ENCODE measurements at regions not wholly inside any gene's neighbourhood (a gene's known extent, or its start where the extent isn't known, plus 50 kb on each side); places are given as distances from the start of the nearest gene placed in this dataset.

DNA sequence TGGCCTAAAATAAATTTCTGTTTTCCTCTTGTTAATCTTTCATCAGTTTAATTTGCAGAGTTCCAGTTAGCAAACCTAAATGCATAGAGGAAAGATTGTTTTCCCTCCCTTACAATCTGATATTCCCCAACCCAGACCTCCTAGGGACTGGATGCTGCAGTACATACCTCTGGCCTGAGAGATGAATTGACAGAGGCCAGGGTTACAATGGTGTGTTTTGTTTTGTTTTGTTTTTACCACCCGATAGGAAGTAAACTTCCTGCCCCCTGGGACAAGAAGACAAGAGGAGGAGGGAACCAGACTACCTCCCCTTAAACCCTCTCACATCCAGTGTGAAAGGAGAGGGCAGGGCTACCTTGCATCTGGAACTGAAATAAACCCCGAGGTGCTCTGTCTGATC is 319.0 kb downstream of the LRFN2 start:
- DNase-seq (ENCODE audit: low spot score), result no peak

DNA sequence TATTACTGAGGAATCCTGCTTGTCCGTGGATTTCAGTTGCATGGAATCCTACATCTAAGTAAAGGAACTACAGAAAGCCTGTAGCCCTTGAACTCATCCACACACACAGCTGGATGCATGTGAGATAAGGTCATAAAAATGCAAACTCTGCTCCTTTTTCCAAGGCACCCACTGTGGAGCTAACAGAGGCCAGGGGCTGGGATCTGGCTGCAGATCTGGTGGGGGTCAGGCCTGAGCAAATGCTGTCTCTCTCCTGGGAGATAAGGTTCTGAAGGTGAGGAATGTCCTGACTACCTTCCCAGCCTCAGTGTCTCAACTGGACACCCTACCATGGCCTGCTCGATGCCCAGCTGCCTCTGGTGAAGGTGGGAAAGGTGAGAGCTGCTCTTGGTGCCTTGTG is 321.5 kb downstream of the LRFN2 start:
- no peak for DNase-seq (ENCODE audit: low spot score)

DNA sequence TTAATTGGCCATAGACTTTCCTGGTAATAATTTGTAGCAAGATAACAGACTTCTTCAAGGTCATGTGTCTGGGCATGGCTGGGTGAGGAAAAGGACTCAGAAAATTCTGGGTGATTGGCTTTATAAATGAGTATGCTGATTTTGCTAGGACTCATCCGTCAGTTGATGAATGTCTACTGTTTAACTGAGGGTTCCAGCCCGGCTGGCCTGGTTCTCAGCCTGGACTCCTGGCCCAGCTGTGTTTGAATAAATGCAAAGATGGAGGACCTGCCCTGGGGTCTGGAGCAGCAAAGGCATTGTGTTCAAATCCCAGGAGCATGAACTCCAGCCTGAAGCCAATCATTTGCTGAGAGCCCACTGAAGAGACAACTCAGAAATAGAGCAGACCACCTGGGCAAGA is 323.2 kb downstream of the LRFN2 start:
- DNase-seq (ENCODE audit: low spot score), result no peak

DNA sequence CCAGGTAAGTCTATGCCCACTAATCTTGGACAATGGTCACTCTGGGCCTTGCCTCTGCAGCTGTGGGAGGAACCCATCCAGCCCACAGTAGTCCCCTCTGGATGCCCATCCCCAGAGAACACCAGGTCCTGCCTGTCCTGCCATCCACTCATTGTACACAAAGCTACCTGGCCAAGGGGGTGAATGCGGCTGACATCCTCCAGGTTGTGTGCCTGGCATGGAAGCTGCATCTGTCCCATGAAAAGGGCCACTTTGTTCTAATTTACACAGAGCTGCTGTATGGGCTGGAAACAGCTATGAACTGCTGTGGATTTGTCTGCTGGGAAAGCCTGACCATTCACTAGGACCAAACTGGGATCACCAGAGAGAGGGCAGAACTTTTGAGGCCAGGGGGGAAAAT is 324.8 kb downstream of the LRFN2 start:
- no peak for DNase-seq (ENCODE audit: low spot score)

DNA sequence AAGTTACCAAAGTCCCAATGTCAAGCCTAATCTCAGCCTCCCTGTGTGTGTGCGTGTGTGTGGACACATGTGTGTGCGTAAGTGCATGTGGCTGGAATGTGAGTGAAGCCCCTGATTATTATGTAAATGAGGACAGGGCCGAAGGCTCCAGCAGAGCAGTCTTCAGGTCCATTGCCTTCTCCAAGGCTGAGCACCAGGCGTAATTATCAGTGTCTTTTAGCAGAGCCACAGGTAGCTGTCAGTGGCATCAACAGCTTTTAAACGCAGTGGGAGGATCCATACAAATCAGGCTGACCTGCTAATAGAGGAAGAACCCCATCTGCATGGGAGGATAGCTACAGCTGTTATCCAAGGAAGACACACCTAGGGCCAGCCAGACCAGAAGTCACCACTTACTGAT is 324.3 kb upstream of the MOCS1 start:
- DNase-seq (ENCODE audit: low spot score), result no peak

DNA sequence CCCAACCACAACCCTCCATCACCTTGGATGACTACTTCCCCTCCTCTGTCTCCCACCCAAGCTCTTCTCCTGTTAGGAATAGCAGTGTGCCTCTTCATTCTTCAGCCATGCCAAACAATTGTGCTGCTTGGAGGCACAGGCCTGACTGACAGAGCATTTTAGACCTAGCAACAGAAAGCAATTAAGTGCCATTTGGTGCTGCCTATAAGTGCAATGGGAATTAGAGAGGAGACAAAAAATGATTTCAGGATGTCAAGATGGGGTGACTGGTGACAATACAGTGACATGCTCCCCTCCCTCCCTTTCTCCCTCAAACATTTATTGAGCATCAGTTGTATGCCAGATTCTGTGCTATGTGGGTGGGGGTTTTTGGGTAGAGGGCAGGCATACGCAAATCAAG is 322.6 kb upstream of the MOCS1 start:
- no peak for DNase-seq (ENCODE audit: low spot score)

DNA sequence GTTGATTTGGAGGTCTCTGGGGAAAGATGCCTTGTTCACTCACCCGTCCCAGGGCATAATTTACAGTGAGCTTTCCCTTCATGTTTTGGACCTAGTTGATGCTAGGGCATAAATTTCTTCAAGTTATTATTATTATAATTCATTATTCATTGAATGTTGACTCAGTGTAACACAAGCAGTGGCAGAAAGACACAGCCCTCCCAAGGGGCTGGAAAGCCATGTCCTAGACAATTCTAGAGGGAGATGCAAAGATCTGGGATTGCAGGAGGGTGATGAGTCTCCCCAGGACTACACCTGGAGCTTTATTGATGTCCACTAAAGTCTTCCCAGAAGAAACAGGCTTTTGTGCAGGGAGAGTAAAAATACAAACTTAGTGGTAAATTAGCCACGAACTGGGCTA is 322.0 kb upstream of the MOCS1 start:
- DNase-seq (ENCODE audit: low spot score), result no peak

DNA sequence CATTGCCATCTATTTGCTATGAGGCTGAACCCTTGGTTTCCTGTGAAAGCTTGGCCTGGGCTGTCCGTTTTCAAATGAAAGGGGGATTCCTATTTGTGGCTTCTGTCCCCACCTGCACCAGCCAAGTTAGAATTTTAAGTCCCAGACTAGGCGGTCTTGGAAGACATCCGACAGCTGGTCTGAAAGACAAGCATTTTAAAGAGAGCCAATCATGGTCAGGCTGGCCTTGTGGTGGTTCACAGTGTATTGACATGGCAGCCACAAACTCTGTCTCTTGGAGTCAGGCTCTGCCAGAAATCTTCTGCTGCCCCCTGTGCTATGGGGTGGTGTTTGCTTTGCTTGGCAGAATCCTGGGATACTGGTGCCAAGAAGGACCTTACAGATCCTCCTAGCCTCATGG is 319.2 kb upstream of the MOCS1 start:
- no peak for DNase-seq (ENCODE audit: low spot score)

DNA sequence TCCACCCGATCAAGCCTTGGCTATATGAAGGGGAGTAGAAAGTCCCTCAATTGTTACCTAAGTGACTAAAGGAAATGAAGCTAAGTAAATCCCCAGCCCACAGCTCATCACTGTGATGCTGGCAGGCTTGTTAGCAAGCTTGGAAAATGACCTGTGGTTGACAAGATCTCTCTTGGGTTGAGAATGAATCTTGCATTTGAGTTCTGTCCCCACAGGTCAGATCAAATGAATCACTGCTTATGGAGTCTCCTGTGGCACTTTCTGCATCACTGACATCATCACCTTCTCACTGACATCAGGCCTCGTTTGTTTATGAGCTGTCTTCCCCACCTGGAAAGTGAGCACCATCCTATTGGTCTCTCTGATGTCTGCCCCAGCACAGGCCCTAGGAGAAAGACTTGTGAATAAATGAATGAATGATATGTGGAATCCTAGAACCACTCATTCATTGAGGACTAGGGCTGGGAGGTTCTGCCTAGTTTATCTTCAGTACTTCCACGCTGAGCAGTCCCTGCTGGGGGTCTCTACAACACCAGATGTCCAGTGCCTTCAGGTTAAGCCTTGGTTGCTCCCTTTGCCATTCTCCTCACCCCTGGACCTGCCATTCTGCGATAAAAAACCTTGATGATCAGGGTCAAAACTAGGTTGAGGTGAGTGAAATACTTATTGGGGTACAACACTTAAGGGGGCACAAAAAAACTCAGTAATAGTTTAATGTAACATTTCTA is 318.4 kb upstream of the MOCS1 start:
- no peak for DNase-seq (ENCODE audit: low spot score)

DNA sequence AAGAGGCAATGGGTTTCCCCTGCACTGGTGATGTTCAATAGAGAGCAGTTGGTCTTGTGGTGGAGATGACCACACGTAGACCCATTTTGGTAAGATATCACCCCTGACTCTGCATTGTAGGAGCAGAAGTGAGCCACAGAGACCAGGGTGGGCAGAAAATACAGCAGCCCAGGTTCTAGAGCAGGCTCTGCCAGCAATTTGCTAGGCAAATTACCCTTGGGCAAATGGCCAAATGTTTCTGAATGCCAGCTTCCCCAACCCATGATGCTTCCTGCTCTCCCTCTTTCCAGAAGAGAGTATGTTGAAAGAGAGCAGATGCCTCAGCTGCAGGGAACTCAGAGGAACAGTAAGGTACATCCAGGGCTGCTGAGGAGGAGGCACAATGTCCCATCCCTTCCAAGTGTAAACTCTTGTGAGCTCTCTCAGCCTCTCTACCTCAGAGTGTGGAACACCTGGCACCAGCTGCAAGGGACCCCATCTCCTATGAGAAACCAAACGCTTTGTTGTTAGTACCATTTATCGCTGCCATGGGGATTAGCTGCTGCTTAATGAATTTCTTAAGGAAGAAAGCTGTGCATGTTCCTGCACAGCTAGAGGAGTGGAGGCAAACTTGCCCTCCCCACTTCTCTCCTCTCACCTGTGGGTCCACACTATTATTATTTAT is 317.5 kb upstream of the MOCS1 start:
- DNase-seq (ENCODE audit: low spot score), result peak; percentile 78

DNA sequence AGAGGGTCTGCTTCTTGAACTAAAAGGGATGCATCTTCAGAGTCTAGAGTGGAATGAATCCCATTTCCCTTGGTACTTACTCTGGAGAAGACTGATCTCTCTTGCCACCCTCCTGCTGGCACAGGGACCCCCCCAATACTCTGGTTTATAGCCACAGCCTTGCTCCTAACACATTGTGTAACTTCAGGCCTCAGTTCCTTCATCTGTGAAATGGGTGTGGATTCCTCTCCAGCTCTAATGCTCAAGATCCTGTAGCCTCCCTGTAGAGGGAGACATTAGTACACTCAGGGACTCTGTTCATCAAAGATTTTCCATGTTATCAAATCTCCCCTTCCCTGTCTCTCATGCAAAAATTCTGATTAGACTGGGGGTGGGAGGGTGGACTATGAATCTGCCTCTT is 315.7 kb upstream of the MOCS1 start:
- no peak for DNase-seq (ENCODE audit: low spot score)

DNA sequence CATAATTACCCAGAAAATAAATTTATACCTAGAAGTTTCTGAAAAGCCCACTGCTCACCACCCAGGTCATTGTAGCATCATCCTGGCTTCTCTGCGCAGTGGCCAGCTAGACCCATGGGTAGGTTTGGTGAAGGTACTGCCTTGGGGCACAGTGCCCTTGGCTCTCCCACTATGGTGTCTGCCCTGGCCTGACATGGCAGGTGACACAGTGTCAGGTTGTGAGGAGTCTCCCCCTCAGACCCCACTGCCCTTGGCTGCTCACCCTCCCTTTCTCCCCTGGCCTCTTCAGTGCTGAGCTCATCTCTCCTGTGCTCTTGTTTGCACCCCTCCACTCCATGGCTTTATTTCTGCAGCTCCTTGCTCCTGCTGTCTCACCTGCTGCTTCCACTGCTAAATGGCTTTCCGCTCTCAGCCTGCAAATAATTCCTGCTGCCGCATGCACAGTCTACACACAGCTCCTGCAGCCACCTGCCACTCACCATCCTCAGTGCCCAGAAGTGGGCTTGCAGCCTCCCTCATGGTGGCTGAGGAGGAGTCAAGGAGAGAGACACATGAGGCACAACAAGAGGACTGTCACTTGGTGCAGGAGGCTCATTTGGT is 313.4 kb upstream of the MOCS1 start:
- DNase-seq (ENCODE audit: low spot score), result peak; percentile 25

DNA sequence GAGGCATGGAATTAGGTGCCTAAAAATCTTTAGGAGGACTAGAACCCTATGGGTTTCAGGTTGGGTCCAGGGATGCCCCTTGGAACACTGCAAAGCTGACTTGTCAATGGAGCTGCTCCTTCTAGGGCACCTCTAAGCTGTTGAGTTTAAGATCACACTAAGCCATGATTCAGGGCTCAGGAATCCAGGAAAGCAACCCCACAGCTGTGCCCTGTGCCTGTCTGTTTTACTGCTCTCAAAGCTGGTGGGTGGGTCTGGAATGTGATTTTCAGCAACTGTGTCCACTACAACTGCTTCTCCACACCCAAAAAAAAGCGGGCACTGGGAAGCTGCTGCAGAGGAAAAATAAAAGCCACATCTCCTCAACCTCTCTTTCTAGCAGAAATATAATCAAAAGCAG is 310.4 kb upstream of the MOCS1 start:
- DNase-seq (ENCODE audit: low spot score), result no peak

DNA sequence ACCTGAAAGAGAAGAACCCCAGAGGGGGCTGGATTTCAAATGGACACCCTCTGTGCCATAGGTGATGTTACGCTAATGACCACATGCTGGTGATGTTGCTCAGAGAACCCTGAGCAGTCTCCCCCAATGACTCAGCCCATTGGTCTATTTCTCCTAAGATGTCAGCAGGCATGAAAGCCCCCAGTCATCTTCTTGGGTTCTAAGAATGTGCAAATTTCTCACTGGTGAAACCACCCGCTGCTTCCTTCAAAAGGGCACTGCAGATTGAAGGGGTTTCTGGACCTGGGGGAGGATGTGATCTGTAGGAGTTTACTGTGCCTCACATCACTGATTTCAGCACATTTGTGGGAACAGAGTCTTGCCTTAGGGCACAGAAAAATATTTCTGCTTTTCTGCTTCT is 298.4 kb upstream of the MOCS1 start:
- no peak for DNase-seq (ENCODE audit: low spot score)

DNA sequence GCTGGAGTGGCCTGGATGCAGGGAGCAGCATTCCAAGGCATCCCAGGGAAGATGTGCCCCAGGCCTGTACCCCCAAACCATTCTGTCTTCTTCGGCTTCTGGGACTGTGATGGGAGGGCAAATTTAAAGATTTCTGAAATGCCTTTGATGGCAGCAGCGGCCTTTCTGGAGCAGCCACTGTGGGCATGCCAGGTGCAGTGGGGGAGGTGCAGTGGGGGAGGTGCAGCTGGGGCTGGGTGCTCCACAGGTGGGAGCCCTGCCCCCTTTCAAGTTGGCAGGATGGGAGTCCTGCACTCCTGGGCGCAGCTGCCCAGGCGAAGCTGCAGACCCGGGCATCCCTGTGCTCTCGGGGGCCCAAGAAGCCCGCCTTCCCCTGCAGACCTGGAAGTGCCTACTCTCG is 293.5 kb upstream of the MOCS1 start:
- no peak for DNase-seq (ENCODE audit: low spot score)

DNA sequence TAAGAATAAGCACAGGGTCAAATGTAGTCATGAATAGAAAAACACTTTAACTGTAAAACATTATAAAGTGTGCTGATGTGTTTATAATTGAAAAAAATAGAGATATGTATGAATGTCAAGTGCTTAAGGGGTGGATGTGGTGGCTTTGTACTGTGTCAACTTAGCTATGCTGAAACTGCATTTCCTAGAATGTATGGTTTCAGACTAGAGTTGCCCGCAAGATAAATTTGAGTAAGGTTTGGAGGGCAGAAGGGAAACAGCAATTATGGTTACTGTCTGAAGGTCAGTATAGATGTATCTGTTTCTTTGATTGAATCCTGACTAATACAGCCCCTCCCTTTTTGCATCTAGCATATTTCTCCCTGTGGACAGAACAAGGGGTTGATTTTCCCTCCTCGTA is 288.1 kb upstream of the MOCS1 start:
- no peak for DNase-seq (ENCODE audit: low spot score)

DNA sequence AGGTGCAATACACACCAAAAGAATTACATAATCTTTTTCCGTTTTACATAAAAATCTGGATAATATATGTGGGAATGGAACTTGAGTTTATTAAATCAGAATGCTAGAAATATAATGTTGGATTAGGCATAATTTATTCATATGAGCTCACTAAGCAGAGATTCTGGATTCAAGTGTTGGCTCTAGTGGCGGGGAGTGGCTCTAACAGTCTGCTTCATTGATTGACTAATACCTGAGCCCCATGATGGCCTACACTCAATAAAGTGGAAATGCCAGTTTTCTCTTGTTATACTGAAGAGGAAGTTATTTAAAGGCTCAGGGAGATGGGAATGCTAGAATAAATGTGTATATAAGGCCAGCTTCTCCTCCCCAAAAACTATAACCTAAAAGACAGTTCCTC is 285.5 kb upstream of the MOCS1 start:
- DNase-seq (ENCODE audit: low spot score), result no peak

DNA sequence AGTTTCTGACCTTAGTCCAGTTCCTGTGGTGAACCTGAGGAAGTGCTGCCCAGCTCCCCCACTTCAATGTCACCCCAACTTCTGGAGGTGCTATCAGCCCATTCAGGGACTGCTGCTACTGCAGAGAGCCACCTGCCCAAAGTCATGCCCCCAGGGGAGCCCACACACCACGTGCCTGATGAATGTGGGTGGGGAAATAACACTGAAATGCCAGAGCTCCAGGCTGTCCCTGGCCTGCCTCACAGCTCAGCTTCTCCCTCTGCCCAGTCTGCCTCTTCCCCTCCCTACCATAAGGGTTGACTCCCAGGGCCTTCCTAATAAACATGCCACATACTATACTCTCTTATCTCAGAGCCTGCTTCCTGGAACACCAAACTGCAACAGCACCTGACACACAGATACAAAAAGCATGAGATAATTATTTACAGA is 276.4 kb upstream of the MOCS1 start:
- DNase-seq (ENCODE audit: low spot score), result no peak

DNA sequence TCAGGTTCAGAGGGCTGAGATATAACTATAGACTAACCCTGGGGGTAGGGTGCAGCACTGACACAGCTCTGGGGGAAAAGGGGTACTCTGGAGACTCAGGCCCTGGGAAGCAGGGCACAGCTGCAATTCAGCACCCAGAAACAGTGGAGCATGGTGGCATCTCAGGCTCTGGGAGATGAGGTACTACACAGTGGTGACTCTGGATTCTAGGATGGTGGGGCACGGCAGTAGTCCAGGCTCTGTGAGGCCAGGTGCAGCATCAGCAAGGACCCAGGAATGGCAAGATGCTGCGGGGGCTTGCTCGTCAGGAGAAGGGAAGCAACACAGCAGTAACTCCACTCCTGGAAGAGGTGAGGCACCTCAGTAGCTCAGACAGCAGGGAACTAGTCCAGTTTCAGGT is 271.5 kb upstream of the MOCS1 start:
- no peak for DNase-seq (ENCODE audit: low spot score)

DNA sequence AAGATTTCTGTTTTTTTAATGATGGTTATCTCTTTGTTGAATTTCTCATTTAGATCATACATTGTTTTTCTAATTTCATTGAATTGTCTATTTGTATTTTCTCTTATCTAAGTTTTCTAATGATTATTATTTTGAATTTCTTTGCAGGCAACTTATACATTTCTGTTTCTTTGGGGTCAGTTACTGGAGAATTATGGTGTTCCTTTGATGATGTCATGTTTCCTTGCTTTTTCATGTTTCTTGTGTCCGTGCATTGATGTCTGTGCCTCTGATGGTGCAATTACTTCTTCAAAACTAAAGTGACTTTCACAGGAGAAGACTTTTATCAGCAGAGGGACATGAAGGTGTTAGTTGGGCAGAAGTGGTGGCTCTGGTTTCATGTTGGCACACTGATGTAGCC is 270.7 kb upstream of the MOCS1 start:
- DNase-seq (ENCODE audit: low spot score), result no peak

DNA sequence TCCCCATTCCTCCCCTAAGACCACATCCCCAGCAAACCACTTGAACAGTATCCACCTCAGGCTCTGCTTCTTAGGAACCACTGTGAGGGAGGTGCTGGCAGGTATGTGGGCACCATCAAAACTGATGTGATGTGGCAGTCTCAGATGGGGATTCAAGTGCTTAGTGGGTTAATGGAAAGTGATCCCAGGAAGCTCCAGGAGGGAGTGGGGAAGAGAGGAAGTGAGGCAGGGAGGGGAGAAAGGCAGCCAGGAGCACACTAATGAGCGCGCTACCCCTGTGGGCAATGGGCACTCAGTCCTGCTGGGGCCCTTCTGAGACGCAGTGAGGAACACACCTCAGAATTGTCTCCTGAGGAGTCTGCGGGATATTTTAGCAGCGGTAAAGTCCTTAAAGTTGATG is 263.1 kb upstream of the MOCS1 start:
- no peak for DNase-seq (ENCODE audit: low spot score)

DNA sequence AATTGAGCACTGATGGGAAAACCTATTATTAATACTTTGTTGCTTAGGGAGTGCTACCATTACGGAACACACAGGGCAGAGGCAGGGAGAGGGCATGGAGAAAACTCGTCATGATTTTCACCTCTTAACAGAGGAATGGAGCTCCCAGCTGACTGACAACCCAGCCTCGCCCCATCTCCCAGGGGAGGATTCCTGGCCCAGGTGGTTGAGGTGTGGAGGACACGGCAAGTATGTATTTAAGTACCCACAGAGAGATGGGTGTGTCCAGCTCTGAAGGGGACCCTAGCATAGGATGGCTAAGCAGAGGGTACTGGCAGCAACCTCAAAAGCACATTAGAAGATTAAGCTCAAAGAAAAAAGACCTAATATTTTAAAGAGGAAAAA is 261.9 kb upstream of the MOCS1 start:
- DNase-seq (ENCODE audit: low spot score), result no peak

DNA sequence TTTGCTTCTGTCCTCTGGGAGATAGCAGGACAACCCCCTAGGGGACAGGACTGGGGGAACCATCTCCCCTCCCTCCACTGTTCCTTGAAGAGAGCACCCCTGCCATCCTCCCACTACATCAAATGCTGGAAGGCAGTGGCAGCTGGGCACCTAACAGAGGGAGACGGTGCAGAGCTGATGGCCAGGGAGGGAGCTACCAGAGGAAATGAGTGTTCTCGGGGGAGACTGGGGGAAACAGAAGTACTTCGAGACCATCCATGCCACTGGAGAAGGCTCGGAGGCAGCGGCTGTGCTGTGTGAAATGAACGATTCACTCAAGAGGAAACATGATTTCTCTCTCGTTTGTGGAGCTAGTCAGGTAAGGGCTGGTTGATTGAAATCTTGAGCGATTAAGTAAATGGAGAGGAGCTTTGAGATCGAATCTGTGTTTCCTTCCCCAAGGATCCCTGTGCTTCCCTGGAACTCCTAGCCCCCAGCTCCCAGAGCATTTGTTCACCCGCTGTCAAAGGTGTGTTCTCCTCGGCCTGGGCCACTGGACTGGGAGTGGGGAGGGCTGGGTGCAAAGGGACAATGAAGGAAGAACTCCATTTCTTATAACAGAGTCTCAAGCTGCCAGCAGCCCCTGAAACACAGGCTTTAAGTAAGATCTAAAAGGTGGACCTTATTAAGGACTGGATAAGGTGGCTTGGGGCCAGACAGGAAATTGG is 261.3 kb upstream of the MOCS1 start:
- no peak for DNase-seq (ENCODE audit: low spot score)
